HG03175 (cell line): ENCODE measurements at regions not wholly inside any gene's neighbourhood (a gene's known extent, or its start where the extent isn't known, plus 50 kb on each side); places are given as distances from the start of the nearest gene placed in this dataset.
"Not testable (repeated sequence)": the region's sequence is repeated elsewhere in the genome, so short reads cannot be mapped to it uniquely, and the experiment has no call there.

Experiments used
- ATAC-seq: cut with Tn5 transposase; IDR thresholded peaks from one replicate; pipeline ENCODE4 v1.9.1; 2021; ENCODE audit warnings: mild to moderate bottlenecking, moderate library complexity; ENCODE audit not compliant: unreplicated experiment

DNA sequence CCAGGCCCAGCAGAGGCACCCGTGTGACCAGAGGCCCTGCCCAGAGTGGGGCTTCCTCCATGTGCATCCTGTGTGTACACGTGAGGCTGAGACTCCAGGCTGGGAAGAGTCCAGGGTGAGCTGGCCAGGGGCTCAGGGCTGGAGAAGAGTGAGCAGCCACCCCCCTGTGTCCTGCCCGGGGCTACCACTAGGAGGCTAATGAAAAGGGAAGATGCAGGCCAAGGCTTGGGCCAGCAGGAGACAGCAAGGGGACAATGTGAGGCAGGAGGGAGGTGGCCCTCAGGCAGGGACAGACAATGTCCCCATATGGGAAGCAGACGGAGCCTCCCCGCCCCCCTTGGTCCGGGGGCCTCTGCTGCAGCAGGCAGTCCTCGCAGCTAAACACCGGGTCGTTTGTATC is 102.0 kb downstream of the HIF1AN start:
- ATAC-seq, result no peak

DNA sequence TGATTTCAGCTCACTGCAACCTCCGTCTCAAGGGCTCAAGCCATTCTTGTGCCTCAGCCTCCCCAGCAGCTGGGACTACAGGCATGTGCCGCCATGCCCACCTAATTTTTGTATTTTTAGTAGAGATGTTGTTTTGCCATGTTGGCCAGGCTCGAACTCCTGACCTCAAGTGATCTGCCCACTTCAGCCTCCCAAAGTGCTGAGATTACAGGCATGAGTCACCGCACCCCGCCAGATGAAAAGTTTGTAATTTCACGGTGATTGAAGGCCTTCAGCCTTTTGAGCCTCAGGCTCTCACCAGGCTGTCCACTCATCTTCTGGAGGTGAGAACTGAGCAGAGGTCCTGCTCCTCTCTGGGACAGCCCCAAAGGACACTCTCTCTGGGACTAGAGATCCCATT is 103.2 kb downstream of the HIF1AN start:
- not testable (repeated sequence) for ATAC-seq

DNA sequence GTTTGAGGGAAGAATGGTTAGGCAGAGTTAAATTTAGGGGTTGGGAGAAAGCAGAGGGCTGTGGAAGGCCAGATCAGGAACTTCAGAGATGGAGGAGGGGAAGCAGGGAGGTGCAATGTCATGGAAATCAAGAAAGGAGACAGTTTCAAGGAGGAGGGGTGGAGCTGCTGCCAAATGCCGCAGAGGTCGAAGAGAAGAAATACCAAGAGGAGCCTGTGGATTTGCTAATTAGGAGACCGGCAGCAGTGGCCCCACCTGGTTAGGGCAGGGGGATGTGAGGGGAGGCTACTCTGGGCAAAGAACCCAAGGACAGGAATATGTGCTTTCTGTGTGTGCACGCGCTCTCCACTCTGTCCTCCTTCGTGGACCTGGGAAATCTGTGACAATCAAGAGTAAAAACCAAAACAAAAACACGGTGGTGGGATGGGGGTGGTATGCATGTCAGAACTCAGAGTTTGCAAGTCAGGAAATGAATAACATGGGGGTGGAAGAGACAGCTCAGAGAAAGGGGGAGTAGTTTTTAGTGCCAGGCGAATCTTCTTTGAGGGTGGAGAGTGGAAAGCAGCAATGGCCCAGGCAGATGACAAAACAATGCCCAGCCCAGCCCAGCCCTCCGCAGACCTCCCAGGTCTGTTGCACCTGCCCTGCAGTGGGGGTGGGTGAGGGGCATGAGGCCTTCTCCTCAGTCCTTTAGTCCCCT is 102.9 kb upstream of the PAX2 start:
- ATAC-seq, result no peak

DNA sequence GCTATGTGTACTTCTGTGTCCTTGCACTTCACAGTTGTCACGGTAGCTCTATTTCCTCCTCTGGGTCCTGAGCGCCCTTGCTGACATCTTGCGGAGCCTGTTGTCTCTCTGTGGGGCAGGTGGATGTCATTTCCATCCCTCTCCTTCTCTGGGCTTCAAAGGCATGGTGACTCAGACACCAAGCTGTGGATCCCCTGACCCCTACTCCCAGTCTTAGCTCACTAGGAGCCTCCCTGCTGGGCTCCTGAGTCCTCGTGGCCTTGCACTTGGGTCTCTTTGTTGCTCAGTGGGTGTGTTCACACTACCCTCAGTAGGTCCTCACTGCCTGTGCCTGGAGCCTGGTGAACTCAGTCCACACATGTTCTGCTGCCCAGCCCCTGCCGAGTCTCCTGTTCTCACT is 100.3 kb upstream of the PAX2 start:
- no peak for ATAC-seq

DNA sequence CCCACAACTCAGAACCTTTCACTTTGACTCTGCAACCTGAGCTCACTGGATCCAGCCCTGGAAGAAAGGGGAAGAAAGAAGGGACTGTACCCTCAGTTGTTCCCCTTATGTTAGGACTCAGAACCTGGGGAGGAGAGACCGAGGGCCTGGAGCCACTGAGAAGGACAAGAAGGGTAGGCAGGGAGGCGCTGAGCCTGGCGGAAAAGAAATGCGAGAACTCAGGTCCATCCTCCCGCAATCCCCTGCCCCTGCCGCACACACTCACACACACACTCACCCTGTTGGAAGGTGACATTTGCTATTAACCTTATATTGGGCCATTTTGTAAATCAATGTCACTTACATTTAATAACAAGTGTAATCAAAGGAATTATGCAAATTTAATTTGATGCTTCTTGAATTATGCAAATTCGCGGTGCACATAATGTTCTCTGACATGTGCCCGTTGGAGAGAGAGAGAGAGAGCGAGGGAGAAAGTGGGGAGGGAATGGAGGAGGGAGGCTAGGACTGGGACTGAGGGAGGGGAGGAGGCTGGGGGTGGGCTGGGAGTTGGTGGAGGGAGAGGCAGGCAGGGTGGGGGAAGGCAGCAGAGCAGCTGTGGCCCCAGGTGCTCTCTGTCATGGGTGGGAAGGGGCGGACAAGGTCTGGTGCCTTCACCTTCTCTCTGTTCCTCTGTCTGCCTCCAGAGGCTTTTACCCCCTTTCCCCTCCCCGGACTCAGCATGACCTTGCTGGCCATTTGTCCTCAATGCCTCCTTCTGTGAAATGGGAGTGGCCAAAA is 99.6 kb upstream of the PAX2 start:
- no peak for ATAC-seq

DNA sequence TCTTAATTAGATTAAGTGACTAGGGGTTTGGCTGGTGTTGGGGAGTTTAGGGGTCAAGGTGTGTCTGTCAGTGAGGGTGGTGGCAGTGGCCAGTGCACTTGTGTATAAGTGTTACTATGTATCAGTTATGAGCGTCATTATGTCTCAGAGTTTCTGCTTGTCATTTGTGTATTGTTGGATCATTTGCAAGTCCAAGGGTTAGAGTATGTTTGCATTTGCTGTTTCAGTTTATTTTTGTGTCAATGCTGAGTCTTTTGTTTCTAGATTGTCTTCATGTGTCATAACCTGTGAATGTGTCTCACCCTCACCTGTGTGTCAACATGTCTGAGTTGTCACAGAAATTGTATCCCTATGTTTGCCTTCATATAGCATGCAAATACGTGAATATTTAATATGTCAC is 97.5 kb upstream of the PAX2 start:
- ATAC-seq, result no peak

DNA sequence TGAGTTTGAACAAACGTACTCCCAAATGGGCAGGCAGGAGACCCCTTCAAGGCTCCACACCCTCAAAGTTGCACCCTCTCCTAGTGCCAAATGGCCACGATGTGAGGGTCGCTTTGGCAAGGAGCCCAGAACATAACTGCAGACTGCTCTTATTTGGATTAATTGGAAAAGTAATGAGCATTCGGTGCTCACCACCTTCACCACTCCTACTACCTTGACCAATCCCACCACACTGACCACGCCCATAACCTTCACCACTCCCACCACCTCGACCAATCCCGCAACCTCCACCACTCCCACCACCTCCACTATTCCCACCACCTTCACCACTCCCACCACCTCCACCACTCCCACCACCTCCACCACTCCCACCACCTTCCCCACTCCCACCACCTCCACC is 94.7 kb upstream of the PAX2 start:
- no peak for ATAC-seq

DNA sequence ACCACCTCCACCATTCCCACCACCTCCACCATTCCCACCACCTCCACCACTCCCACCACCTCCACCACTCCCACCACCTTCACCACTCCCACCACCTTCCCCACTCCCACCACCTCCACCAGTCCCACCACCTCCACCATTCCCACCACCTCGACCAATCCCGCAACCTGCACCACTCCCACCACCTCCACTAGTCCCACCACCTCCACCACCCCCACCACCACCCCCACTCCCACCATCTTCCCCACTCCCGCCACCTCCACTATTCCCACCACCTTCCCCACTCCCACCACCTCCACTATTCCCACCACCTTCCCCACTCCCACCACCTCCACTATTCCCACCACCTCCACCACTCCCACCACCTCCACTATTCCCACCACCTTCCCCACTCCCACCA is 94.3 kb upstream of the PAX2 start:
- not testable (repeated sequence) for ATAC-seq

DNA sequence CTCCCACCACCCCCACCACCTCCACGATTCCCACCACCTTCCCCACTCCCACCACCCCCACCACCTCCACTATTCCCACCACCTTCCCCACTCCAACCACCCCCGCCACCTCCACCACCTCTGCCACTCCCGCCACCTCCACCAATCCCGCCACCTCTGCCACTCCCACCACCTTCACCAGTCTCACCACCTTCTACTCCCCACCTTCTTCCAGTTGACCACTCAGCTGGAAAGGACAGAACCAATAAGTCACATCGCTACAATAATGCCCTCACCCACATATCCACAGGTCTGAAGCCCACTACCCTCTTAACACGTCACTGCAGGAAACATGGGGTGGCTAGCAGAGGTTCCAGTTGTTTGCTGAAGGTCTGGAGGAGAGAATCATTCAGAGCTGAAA is 93.5 kb upstream of the PAX2 start:
- ATAC-seq, result no peak

DNA sequence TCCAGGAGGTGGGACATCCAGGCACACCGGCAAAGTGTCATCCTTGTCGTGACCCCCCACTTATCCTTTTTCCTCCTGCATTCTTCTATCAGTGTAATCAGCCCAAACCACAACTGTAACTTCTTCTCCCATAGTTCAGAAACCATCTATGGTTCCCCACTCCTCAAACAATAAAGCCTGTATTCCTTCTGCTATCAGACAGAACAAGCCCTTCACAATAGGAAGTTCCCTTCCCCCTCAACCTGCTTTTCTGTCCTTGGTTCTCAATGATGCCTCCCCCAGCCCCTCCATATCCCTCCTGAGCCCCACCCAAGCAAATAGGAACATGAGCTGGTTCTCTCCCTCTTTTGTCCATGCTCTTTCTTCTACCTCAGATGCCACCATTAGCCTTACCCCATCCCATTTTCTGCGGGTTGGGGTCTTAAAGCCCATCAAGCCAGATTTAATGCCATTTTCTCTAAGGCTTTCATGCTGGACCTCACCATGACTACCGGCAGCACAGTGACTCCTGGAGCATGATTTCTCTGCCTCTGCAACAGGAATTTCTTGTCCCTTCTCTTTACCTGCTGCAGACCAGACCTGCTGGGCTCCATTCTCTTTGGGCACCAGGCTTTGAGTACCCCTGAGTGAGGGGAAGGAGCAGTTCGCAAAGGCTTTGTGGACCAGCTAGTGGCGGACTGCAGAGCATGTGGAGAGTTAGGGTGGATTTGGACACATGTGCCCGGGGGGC is 92.8 kb upstream of the PAX2 start:
- ATAC-seq, result no peak

DNA sequence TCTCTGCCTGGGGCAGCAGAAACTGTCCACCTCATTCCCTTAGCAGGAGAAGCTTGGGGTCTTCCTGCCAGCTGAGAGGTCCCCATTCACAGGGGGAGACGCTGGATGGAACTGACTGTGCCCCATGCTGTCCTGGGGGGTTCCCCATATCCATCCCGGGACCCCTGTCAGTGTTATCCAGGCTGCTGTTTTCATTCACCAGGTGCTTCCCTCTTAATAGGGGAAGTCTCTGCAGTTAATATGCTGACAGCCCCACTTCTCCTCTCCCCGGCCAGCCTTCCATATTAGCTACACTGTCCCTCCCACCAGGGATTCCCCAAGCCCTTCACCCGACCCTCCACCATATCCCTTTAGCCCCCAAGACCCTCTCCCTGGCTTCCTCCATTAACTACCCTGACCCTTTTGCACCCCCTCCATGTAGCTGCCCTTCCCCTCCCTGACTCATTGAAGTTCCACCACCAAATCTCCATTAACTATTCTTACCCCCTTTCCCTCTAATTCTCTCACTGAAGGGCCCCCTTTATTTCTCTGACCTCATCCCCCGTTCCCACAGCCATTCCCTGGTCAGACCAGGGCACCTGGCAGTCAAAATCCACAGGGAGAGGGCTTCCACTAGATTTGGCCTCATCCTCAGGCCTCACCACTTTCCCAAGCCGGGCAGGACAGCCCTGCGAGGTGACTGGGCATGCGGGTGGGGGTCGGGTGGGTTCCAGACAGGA is 92.0 kb upstream of the PAX2 start:
- ATAC-seq, result no peak

DNA sequence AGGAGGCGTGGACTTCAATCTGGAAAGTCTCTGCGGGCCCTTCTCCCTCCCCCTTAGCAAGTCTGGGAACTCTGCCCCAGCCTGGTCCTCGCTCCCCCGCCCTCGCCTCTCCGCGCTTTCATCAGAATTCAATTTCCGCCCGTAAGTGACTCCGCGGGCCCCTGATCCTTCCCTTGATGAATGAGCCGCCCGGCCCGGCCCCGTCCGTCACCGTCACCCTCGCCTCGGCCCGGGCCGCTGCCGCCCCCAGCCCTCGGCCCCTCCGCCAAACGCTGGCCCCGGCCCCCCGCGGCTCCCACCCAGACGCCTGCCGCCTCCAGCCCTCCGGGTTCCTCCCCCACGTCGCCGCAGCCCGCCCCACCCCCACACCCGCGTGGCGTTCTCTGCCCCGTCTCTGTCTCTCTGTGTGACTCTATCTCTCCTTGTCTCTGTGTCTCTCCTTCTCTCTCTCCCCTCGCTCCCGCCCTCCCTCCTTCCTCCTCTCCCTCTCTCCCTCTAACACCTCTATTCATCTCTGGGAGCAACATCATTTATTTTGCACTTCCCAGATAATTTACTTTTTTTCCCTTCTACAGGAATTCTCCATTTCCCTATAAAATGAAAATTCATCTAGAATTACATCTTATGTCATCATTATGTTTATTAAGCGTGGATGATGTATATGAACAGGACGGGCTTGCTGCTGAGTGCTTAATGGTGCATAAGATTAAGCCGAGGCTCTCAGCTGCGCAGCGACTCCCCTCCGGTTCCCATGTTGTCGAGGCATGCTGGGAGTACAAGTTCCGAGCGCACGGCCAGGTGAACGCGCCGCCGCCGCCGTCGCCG is 91.2 kb upstream of the PAX2 start:
- ATAC-seq, result no peak

DNA sequence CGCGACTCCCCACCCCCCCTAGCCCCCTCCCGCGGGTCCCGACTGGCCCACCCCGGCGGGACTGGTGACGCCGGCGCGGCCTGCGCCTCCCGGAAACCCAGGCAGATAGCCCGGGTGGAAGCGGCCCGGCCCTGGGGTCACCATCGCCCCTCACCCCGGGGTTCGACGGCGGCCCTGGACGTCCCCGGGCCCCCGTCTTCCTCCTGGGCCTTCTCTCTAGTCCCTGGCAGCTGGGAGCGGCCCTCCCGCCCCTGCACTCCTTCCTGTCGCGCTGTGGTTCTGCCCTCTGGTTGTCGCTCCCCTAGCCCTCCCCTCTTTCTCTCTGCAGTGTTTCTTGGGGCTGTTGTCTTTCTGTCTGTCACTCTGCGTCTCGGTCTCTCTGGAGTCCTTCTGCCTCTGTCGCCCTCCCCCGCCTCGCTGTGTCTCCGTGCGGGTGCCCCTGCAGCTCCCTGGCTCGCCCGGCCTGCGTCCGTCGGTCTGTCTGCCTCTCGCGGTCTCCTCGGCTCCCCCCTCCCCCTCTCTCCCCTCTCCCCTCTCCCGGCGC is 90.5 kb upstream of the PAX2 start:
- ATAC-seq, result no peak

DNA sequence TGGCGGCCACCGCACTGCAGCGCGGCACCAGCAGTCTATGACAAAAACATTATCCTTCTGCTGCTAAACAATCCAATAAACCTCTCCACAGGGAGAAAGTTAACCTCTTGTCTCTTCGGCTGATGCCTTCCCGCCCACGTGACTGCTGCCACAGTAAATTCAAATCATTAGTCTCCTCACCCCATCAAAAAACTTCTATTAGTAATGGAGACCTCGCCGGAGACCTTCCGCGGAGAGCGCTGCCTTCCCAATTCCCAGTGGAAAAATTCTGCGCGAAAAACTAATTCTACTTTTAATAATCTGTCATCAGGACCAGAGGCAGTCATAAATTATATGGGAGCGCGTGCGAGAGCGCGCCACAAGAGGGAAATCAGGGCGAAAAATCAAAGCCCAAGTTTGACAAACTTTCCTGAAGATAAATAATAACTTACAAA is 90.0 kb upstream of the PAX2 start:
- no peak for ATAC-seq

DNA sequence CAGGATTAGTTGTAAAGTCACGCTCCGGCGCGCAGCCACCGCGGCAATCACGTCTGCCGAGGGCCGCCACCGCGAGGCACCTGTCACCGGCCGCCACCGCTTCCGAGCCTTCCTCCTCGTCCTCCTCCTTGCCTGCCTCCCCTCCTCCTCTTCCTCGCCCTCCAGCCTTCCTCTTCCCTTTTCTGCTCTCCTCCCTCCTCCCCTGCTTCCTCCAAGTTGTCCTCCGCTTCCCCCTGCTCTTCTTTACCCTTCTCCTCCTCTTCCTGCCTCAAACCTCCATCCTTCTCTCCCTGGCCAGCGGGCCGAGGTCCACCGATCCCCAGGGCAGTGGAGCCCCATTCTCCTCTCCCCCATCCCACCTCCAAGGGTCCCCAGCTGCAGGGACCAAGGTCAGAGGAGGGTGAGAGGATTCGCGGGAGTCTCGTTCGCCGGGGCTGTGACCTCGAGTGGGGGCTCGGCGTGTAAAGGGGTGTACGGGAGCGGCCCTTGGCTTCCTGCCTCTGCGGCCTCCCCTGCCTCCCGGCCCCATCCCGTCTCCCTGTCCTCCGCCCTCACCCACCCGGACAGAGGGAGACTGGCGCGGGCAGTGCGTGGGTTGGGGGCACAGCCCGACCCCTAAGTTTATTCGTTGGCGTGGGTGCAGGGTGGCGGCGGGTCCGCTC is 89.5 kb upstream of the PAX2 start:
- ATAC-seq, result no peak

DNA sequence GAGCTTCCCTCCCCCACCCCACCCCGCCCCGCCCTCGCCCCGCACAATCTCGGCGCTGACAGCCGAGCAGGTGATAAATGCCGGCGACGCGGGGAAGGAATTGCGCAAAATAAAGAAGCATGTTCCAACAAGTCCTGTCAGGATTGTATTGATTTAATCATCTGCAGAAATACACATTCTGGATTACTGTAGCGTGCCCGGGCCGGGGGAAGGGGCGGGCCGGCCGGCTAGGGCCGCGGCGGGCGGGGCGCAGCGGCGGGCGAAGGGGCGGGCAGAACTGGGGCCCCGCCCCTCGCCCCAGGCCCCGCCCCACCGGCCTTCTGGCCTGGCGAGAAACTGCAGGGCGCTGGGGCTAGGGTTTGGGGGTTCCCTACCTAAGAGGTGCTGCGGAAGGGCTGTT is 88.9 kb upstream of the PAX2 start:
- no peak for ATAC-seq

DNA sequence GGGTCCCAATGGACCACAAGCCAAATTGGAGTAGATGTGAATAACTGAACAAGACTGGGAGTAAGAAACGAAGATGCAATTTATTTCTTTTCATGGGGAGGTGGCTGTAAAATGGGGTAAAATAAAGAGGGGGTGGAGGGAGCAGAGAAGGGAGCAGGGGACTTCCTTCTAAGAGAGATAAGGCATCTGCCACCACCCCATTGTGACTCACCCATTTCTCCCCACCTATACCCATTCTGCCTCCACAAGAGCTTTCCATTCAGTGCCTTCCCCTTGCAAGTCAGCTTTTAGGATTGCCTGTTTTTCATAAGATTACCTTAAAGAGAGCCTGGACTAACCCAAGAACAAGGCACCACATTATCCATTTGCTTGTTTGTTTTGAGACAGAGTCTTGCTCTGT is 87.1 kb upstream of the PAX2 start:
- no peak for ATAC-seq

DNA sequence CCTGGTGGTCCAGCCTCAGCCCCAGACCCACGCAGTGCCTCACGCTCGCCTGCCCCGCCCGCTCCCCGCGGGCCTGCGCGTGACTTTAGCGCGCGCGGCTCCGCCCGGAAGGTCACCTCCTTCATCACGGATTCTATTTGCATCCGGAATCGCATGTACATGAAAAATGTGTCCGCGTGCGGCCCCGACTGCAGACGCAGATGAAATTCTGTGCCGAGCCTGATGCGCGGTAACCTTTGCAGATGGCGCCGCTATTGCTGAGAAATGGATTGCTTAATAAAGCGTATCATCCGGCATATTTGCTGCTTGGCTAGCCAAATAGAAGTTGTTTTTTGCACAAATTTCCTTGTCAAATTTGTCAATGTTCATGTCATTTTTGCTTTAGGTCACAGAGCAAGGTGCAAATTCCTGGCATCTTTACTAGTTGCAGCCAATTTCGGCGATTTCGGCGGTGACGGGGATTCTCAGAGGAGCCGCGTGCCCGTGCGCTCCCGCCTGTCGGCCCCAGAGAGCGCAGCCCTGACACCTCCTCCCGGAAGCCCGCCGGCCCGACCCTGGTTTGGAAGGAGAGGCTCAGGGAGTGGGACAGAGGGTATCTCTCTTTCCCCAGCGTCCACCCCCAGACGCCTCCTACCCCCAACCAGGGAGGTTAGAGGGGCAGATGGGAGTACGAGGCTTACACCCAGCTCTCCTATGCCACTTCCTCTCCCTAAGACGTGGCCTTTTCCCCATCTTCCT is 85.9 kb upstream of the PAX2 start:
- no peak for ATAC-seq

DNA sequence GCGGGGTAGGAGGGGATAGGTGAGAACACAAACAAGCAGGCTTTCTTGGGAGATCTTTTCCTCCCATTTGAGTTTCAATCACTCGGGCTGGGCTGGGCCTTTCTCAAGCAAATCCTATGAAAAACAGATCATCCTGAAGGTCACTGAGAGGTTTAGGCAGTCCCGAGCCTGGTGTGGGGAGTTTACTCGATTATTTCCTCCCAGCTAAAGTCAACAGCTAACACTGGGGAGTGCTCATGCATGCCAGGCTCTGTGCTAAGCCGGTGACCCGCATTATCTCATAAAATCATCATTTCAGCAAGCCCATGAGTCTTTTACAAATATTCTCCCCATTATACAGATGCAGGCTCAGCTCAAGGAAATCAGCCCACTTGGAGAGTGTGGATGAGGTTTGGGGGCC is 85.0 kb upstream of the PAX2 start:
- ATAC-seq, result no peak
